HG02610 (cell line): ENCODE measurements at regions not wholly inside any gene's neighbourhood (a gene's known extent, or its start where the extent isn't known, plus 50 kb on each side); places are given as distances from the start of the nearest gene placed in this dataset.
"Not testable (repeated sequence)": the region's sequence is repeated elsewhere in the genome, so short reads cannot be mapped to it uniquely, and the experiment has no call there.

Experiments
- ATAC-seq: cut with Tn5 transposase; IDR thresholded peaks from one replicate; pipeline ENCODE4 v1.9.1; 2021; ENCODE audit warnings: mild to moderate bottlenecking, moderate library complexity; ENCODE audit not compliant: unreplicated experiment

DNA sequence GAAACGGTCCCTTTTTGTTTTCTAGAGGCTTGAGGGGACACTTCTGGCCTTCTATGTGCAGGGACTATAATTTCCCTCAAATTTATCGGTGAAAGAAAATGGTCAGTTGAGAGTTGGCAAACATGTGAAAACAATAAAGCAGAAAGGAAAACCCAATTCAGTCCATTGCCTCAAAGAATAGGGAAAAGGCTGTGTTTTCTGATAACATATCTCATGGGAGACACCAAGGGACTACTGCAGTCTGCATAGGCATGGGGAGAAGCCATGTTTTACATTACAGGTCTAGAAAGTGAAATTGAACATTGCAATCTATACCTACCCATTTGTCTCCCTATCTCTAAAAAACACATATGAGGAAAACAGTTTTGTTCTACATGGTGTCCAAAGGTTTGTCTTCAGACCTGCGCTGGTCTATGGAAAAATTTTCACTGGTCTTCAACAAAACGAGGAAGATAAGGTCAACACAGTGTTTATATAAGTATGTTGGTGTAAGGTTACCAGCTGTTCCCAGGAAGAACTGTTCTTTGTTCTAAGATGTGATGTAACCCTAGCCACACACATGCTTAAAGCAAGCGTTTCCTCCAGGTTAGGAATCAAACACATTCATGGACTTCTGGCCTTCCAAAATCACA is 179.7 kb downstream of the MREG start:
- ATAC-seq, result no peak

DNA sequence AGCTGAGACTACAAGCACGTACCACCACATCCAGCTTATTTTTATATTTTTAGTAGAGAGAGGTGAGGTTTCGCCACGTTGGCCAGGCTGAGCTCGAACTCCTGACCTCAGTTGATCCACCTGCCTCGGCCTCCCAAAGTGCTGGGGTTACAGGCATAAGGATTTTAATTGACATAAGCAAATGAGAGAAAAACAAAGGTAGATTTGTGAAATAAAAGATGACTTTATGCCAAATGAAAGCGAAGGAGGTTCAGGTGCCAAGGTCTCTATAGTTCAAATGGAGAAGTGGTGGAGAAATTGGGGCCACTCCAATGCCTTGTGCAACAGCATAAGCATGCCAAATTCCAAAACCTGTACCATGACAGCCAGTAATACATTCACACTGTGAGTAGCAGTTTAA is 180.6 kb downstream of the MREG start:
- ATAC-seq, result no peak

DNA sequence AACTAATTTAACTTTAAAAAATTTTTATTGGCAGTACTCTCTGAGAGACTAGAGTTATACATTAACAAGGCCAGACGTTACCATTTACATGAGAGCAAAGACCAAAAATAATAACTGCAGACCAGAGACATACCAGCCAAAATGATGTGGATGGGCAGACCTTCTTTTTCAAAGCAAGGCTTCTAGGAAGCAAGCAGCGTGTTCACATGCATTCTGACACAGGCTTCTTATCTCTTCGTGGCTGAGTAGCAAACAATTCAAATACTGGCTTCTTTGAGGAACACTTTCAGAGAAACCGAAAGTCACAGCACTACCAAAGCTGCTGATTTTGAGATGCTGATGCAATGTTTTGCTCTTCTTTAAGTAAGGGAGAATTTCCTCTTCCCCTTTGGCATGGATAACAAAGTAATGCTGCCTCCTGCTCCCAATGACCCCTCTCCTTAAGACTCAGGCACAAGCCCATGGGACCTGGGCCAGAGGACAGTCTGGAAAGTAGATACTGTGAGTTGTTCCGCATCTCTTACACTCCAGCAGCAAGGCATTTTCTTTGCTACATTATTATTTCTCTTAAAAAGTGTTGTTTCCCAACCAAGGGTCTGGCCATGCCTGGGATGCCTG is 181.9 kb downstream of the MREG start:
- ATAC-seq, result no peak

DNA sequence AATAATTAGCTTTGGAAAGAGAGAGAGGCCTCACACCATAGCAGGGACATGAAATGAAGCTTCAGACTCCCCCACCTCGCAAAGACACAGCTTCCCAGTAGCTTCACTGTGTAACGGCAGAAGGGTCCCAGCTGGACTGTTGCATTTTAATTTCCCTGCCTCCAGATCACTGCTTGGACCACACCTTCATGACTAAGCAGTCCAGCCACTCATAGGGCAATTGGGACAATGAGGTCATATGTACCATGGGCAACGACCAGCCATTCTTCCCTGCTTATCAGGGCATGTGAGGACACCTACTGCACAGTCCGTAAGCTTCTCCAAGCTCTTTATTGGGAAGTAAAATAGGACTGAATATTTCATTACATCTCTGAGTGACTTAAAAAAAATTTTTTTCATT is 183.0 kb downstream of the MREG start:
- no peak for ATAC-seq

DNA sequence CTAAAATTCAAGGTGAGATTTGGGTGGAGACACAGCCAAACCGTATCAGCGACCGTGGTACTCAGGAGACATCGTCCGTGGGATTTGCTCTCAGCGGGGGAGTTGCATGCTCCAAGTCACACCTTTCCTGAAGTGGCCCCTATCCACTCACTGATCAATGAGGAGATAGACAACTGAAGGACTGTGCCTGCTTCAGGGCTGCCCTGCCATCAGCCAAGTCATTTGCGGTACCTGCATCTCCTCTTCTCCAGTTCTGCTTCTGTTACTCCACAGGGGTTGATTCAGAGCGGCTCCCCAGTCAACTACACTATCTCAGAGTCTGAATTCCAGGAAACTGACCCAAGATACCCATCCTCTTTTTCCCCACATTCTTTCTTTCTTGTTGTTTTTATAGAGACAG is 184.1 kb downstream of the MREG start:
- ATAC-seq, result no peak

DNA sequence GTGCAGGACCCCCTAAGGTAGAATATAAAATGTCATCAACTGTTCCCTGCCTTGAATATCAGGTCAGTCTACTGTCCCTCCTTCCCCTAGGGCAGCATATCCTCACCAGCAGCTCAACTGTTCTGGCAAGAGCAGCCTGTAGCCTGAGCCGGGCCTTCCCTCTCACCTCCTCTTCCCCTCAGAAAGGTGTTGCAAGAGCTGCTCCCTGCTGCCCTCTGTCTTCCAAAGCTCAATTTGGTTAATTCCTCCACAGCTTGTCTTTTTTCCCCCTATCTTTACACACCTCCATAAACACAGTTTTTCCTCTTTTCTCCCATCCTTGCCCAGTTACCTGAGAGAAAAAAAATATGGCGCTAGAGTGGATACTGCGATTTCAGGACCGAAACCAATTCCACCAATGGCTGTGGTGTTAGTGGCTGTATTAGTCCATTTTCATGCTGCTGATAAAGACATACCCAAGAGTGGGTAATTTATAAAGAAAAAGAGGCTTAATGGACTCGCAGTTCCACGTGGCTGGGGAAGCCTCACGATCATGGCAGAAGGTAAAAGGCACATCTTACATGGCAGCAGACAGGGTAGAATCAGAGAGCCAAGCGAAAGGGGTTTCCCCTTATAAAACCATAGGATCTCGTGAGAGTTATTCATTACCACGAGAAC is 184.7 kb downstream of the MREG start:
- peak; percentile 89 for ATAC-seq

DNA sequence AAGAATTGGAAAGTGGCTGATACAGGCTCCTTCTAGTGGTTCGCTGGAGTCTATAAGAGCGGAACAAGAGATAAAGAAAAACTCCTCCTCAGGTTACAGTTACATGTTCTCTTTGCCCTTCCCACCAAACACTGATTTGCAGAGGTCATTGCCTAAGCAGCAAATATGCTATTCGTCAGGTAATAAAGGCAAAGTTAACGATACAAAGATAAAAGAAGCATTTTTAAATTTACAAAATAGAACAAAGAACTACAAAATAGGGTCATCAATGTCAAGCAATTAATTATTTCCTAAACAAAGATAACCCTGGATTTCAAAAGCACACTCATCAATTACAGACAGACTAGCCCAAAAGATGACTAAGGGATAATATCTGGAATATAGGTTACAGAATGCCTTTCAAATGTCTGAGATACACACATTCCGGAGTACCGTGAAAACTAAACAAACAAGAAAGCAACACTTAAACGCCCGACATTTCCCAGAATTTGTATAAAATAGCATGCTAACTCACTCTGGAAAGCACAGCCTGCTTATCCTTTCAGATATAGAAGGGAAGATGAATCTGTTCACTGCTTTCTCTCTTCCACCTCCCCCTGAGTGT is 186.4 kb downstream of the MREG start:
- ATAC-seq, result no peak

DNA sequence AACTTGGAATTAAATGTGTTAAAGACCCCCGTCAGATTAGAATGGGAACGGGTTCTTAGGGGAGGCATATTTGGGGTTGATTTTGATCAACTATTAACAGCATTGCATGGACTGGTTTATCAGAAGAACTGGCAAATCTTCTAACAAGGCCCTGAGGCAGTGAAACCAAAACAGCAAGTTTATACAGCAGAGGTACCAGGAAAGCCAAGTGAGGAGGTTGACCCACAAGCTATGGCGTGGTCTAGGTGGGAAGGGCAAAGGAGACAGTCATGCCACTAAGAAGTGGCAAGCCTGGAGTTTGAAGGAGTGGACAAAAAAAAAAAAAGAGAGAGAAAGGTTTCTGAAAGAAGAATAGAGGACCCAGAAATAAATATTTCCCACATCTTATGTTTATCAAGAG is 187.0 kb downstream of the MREG start:
- no peak for ATAC-seq

DNA sequence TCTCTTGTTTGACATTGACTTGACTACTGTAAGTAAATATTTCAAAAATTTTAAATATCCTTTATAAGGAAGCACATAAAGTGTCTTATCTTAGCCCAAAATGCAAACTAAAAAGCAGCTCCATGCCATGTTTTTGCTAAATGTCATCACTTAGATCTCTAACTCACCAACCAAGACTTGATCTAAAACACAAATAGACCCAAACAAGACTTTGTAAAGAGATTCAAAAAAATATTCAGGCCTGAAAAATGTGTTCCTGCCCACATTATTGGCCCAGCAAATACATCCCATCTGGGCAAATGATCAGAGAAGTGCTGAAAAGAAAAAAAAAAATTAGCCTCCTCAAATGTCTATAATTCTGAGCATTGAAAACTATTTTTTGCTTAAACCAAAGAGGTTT is 187.6 kb downstream of the MREG start:
- no peak for ATAC-seq

DNA sequence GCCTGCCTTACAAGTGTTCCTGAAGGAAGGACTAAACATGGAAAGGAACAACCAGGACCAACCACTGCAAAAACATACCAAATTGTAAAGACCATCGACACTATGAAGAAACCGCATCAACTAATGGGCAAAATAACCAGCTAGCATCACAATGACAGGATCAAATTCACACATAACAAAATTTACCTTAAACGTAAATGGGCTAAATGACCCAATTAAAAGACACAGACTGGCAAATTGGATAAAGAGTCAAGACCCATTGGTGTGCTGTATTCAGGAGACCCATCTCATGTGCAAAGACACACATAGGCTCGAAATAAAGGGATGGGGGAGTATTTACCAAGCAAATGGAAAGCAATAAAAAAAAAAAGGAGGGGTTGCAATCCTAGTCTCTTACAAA is 192.1 kb downstream of the MREG start:
- ATAC-seq, result not testable (repeated sequence)

DNA sequence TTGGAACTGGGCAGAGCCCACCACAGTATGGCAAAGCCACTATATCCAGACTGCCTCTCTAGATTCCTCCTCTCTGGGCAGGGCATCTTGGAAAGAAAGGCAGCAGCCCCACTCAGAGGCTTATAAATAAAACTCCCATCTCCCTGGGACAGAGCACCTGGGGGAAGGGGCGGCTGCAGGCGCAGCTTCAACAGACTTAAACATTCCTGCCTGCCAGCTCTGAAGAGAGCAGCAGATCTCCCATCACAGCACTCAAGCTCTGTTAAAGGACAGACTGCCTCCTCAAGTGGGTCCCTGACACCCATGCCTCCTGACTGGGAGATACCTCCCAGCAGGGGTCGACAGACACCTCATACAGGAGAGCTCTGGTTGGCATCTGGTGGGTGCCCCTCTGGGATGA is 193.6 kb downstream of the MREG start:
- ATAC-seq, result not testable (repeated sequence)

DNA sequence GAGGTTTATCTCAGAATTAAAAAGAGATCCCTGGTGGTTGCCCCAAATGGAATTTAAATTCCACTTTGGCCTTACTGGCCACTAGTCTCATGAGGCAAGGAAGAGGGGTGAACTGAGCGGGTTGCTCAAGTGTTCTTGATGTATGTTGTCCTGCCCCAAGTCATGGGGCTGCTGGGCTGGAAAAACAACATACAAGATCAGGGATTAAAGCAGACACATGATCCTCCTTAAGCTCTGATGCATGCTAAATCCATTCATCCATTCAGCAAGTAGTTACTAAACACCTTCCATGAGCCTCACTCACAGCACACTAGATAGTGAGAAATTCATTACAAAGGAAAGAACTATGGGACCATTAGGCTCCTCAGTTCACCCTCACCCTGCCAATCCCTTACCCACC is 196.3 kb downstream of the MREG start:
- no peak for ATAC-seq

DNA sequence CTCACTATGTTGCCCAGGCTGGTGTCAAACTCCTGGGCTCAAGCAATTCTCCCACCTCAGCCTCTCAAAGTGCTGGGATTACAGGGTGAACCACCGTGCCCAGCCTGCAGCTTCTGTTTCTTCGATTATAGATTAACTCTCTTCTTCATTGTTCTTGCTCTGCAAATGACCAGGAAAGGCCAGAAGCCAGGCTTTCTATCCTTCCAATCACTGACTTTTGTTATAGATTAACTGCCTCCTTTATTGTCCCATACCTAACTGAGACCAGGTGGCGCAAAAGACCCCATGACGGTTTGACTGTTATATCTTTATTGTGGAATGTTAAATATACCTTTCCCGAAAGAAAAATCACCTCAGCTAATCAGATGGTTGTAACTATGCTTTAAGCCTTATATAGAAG is 196.9 kb downstream of the MREG start:
- no peak for ATAC-seq

DNA sequence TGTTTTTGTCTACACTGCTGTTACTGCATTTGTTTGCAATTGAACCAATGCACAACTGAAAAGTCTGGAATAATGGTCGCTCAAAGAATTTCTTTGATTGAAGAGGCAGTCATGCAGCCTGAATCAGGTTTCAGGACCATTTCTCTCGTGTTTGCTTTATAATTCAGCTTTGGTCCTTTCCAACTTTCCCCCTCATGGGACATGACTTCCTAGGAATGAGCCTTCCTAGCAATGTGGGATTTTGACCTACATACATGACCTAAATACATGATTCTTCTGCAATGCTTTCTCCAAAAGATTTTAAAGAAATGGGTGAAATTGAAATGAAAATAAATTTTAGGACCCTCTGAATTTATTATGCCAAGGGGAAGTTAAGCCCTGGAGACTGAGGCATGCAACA is 197.4 kb downstream of the MREG start:
- no peak for ATAC-seq

DNA sequence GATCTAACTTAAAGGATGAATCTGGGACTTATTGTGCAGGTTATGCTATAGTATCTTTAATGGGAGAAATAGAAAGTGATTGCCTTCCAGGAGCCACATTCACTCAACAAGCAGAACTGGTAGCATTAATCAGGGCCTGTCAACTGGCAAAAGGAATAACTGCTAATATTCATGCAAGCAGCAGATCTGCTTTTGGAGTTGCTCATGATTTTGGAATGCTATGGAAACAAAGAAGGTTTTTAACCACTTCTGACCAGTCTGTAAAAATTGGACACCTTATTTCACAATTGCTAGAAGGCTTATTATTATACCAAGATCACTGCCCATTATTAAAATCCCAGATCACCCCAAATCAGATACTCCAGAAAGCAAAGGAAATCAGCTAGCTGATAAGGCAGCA is 200.4 kb downstream of the MREG start:
- no peak for ATAC-seq

DNA sequence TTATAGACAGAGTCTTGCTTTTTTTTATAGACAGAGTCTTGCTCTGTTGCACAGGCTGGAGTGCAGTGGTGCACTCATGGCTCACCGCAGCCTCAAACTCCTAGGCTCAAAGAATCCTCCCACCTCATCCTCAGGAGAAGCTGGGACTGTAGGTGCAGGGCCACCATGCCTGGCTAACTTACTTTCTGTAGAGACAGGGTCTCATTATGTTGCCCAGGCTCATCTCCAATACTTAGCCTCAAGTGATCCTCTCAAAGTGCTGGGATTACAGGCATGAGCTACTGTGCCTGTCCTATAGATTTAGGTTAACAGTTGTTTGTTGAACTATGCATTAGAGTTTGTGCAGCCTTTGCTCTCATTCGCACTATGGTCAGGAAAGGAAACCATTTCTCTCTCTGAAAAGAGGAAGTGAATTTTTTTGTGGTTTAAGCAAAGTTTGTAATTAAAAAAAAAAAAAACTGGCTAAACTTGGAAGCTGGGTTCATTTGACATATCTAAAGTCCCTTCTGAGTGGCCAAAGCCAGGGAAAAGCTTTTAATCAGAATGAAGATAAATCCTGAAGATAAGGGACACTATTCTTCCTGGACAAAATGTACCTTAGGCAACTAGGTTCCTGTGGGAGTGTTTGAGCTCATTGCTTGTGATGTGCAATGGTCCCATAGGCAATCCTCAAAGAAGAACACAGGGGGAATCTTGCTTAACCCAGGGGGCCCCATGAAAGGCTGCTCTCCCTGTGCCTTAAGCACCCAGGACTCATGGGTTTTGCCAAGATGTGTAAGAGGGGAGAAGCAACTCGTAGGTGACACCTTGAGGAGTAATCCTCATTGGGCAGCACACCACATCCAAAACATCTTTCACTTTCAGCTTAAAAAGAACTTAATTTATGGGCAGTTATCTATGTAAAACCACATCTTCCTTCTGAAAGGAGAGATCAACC is 201.7 kb downstream of the MREG start:
- ATAC-seq, result peak; percentile 96

DNA sequence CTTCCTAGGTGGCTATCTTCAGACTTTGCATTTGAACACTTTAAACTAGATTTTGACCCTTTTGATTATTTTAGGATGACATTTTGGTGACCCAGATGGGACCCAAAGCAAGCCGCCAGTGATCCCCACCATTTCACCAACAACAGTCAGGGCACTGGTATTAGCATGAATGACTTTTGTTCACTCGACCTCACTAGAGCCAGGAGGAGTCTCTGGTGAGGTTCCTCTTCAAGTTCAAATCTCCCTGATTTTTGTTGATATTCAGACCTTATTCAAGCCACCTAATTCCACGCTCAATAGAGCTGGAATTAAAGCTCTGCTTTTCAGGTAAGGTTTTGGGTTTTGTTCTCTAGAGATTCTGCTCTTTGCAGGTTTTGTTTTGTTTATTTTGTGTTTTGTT is 202.3 kb downstream of the MREG start:
- ATAC-seq, result peak; percentile 14

DNA sequence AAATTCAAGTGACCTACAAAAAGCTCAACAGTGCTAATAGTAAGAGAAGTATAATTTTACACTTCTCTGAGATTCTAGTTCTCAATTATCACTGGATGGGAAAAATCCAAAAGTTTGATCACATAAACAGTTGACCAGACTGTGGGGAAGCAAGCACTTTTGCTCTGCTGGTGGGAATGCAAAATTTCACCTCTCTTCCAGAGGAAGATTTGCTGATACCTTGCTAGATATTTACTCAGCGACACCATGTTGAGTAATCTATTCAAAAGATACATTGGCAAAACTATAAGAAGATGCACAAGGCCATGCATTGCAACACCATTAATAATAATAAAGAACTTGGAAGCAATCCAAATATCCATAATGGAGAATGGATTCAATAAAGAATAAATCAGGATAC is 204.4 kb downstream of the MREG start:
- no peak for ATAC-seq

DNA sequence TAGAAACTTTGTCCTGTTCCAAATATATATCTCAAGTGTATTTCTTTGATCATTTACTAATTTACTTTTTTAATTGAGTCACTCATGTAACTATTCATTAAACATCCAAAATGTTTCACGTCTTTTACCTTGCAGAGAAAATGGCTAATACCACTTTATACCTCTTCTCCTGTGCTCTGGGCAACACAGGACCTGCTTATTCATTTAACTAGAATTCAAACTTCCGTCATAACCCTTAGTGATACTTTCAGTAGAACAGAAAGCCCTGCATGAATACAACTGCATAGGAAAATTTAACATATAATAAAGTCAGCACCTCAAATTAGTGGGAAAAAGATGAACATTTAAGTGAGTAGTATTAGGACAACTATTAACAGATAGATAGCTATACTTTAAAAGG is 205.2 kb downstream of the MREG start:
- ATAC-seq, result no peak

DNA sequence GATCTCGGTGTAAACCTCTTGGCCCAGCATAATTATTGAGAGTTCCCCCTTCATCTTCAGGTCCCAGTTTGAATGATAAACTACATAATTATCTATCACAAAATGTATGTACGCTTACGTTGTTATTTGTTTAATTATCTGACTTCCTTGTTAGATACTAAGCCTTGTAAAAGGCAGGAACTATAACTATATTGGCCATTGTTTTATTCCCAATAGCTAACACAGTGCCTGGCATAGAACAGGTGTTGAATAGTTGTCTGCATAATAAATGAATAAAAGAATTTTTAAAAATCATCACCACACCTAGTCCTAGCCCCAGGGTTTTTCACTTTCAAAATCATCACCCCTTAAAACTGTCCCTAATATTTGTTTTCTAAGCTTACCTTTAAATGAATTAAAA is 207.9 kb downstream of the MREG start:
- ATAC-seq, result no peak

DNA sequence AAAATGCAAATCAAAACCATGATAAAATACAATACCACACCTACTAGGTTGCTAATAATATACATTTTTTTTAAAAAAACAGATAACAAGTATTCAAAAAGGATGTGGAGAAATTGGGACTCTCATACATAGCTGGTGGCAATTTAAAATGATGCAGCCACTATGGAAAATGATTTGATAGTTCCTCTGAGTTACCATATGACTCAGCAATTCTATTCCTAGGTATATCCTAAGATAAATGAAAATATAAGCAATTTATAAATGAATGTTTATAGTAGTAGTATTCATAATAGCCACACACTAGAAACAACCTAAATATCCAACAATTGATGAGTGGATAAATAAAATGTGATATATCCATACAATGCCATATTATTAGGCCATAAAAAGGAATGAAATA is 210.2 kb downstream of the MREG start:
- ATAC-seq, result no peak
